IPS DF 6.9 (cell line): ENCODE measurements at regions not wholly inside any gene's neighbourhood (a gene's known extent, or its start where the extent isn't known, plus 50 kb on each side); places are given as distances from the start of the nearest gene placed in this dataset.

Source experiments
- DNase-seq: peaks from one replicate; pipeline ENCODE4 v3.0.0-alpha.2; 2013; ENCODE audit warnings: low read depth, low spot score
- H3K27ac ChIP-seq: one replicate; pipeline ENCODE4 v1.5.1; 2013; ENCODE audit warnings: low read length, control low read depth
- H3K27me3 ChIP-seq: 2 replicates; pipeline ENCODE4 v1.6.1; 2013; ENCODE audit warnings: mild to moderate bottlenecking, low read length; ENCODE audit not compliant: control insufficient read depth, insufficient read depth
- H3K36me3 ChIP-seq: 2 replicates; pipeline ENCODE4 v1.6.1; 2013; ENCODE audit warnings: low read length; ENCODE audit not compliant: control insufficient read depth, insufficient read depth
- H3K4me1 ChIP-seq: 2 replicates; pipeline ENCODE4 v1.6.1; 2013; ENCODE audit warnings: low read length; ENCODE audit not compliant: control insufficient read depth, insufficient read depth
- H3K4me3 ChIP-seq: 2 replicates; pipeline ENCODE4 v1.5.1; 2013; ENCODE audit warnings: mild to moderate bottlenecking, low read length
- H3K9me3 ChIP-seq: 2 replicates; pipeline ENCODE4 v1.6.1; 2013; ENCODE audit warnings: low read length, inconsistent platforms; ENCODE audit not compliant: control insufficient read depth, insufficient read depth
- WGBS: extraction: QIAGEN DNeasy Blood & Tissue Kit; methylation state at CpG from one replicate; pipeline ENCODE4 v1.1.7; 2013; ENCODE audit warnings: mixed read lengths, missing lambda C conversion rate; ENCODE audit not compliant: insufficient read length, insufficient coverage; 5-methylcytosine and 5-hydroxymethylcytosine counted together

DNA sequence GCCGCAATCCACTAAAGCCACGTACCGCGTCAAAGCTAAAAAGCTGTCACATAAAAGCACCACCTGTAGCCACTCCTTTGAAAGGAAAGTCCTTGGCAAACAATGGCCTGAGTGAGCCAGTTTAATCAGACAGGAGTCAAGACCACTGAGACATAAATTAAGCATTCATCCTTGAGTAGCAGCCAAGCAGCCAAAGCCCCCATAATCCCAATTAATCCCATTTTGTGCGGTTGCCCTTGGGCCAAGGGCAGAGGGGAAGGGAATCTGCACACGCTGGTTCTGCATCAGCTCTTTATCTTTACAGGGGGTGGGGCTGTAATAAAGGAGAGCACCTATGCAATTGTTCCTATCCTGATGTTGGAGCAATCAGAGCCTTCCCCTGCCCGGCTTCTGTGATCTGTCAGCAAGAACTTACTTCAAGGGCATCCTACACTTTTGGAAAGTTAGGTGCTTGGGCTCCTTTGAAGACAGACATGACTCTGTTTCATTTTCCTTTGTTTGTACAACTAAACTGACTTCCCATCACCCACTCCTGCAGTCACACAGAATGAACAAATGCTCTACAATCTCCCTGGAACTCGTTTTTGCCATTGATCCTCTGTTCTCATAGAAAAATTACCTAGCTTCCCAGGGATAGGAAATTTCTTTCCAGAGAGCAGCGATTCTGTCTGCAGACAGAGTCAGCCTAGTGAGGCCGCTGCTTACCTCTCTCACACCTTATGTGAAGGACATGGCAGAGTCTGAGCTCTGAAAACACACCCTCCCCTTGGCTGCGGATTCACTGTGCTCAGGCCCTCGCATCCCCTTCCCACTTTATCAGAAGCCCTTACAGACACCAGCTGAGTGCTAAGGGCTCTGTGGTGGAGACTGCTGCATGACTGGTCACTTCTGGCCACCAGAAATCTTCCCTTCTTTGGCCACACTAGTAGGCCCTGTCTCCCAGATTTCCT, 116.2 kb upstream of the TBCA start:
- no peaks in the 10 kb centered on the region for H3K4me1 ChIP-seq
- H3K27me3 ChIP-seq, result no peaks in the 10 kb centered on the region
- no peak overlapping the region for H3K27ac ChIP-seq
- no peaks in the 10 kb centered on the region for H3K36me3 ChIP-seq
- no CpG with 5 or more reads among the region's 12 CpGs for WGBS
- no peak for DNase-seq
- no peaks in the 10 kb centered on the region for H3K9me3 ChIP-seq
- no peak overlapping the region for H3K4me3 ChIP-seq

DNA sequence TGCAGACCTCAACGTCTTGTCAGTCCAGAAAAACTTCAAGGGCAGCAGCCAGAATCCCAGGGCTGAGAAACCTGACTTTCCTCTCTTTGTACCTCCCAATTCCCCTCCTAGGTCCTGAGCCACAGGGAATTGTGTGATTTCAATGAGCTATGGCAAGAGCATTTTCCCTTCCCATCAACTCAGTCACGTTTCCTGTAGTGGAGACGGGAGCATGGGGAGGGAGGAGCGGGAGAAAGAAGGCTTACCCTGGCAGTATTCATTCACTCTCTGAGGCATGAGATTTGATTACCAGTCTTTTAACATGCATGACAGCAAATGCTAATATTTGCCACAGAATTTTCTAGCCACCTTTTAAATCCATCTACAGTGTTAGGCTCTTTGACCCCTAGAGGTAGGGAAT, 109.4 kb upstream of the TBCA start:
- no peak for DNase-seq
- WGBS, result no CpG with 5 or more reads among the region's 4 CpGs
- no peaks in the 10 kb centered on the region for H3K27me3 ChIP-seq

GRCh38 chr5:77882670-77883257, 106.6 kb upstream of the TBCA start:
- Histone ChIP-seq H3K36me3 (no peaks in the 10 kb centered on the region), H3K9me3 (no peaks in the 10 kb centered on the region), H3K27me3 (no peaks in the 10 kb centered on the region), H3K4me1 (no peaks in the 10 kb centered on the region), H3K4me3 (no peak overlapping the region), H3K27ac (no peak overlapping the region)
- DNase-seq, result no peak
- no CpG with 5 or more reads among the region's 6 CpGs for WGBS

More for the DNA sequence above, 109.4 kb upstream of the TBCA start:
- no peaks in the 10 kb centered on the region for H3K4me1 ChIP-seq
- no peaks in the 10 kb centered on the region for H3K36me3 ChIP-seq
- H3K9me3 ChIP-seq, result no peaks in the 10 kb centered on the region
- no peak overlapping the region for H3K27ac ChIP-seq
- H3K4me3 ChIP-seq, result no peak overlapping the region

- Histone ChIP-seq H3K36me3 (no peaks in the 10 kb centered on the region), H3K9me3 (no peaks in the 10 kb centered on the region), H3K27me3 (no peaks in the 10 kb centered on the region), H3K4me1 (no peaks in the 10 kb centered on the region), H3K4me3 (no peak overlapping the region), H3K27ac (no peak overlapping the region)
- no peak for DNase-seq
- no CpG with 5 or more reads among the region's 7 CpGs for WGBS
Measured at GRCh38 chr5:77881528-77881927, 105.4 kb upstream of the TBCA start.

- Histone ChIP-seq H3K27me3 (no peaks in the 10 kb centered on the region), H3K9me3 (no peaks in the 10 kb centered on the region), H3K27ac (no peak overlapping the region), H3K4me1 (no peaks in the 10 kb centered on the region), H3K36me3 (no peaks in the 10 kb centered on the region), H3K4me3 (no peak overlapping the region)
- DNase-seq, result no peak
- WGBS, result no CpG with 5 or more reads among the region's 11 CpGs
Measured at GRCh38 chr5:77877516-77878355, 101.6 kb upstream of the TBCA start.

- Histone ChIP-seq H3K27ac (no peak overlapping the region), H3K4me3 (no peak overlapping the region), H3K36me3 (no peaks in the 10 kb centered on the region), H3K9me3 (no peaks in the 10 kb centered on the region), H3K4me1 (no peaks in the 10 kb centered on the region), H3K27me3 (no peaks in the 10 kb centered on the region)
- DNase-seq, result no peak
- no CpG with 5 or more reads among the region's 8 CpGs for WGBS
Measured at GRCh38 chr5:77876862-77877502, 100.8 kb upstream of the TBCA start.

DNA sequence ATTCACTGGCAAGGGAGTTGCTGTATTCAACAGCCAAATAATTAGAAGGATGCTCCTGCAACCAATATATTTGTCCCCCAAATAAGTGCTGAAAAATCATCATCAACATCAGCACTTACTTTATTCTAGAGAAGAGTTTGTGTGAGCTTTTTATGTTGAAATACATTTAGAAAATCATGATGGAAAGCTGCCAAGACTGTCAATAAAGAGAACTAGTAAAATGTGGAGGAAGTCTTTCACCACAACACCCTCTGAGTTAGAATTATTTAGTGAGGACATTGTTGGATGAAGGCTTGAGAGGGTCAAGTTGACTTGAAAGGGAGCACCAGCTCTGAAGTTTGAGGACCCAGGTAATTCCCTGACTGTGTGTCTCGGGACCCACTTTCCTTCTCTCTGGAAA, 100.2 kb upstream of the TBCA start:
- no peak overlapping the region for H3K4me3 ChIP-seq
- no peaks in the 10 kb centered on the region for H3K4me1 ChIP-seq
- no peaks in the 10 kb centered on the region for H3K9me3 ChIP-seq
- DNase-seq, result no peak
- H3K36me3 ChIP-seq, result no peaks in the 10 kb centered on the region
- H3K27me3 ChIP-seq, result no peaks in the 10 kb centered on the region
- no CpG with 5 or more reads among the region's 1 CpG for WGBS
- H3K27ac ChIP-seq, result no peak overlapping the region

- no peak overlapping the region for H3K27ac ChIP-seq
- H3K4me1 ChIP-seq, result no peaks in the 10 kb centered on the region
- H3K27me3 ChIP-seq, result no peaks in the 10 kb centered on the region
- no peaks in the 10 kb centered on the region for H3K36me3 ChIP-seq
- no CpG with 5 or more reads among the region's 6 CpGs for WGBS
- H3K4me3 ChIP-seq, result no peak overlapping the region
- H3K9me3 ChIP-seq, result no peaks in the 10 kb centered on the region
- DNase-seq, result no peak
Measured at GRCh38 chr5:77874691-77875090, 98.6 kb upstream of the TBCA start.

GRCh38 chr5:77873239-77873638, 97.1 kb upstream of the TBCA start:
- no peak for DNase-seq
- Histone ChIP-seq H3K27me3 (no peaks in the 10 kb centered on the region), H3K4me3 (no peak overlapping the region), H3K4me1 (no peaks in the 10 kb centered on the region), H3K36me3 (no peaks in the 10 kb centered on the region), H3K9me3 (no peaks in the 10 kb centered on the region), H3K27ac (no peak overlapping the region)

DNA sequence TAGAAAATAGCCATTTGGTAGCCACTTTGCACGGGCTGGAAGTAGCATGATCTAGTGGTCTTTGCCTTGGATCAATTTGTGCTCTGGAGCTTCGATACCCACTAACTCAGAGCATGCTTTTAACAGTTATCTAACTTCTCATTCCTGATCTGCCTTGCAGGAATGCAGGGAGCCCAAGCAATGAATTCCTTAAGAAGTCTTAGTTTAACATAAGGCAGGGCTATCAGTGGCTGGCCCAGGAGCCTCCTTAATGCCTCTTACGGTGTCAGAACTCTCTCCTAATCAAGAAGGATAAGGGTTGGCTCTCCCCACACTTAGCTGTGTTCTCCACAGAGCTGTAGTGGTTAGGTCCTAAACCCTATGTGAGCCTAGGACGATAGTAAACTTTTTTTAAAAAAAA, 95.8 kb upstream of the TBCA start:
- WGBS, result no CpG with 5 or more reads among the region's 4 CpGs
- H3K27ac ChIP-seq, result no peak overlapping the region
- H3K4me3 ChIP-seq, result no peak overlapping the region
- no peaks in the 10 kb centered on the region for H3K4me1 ChIP-seq
- DNase-seq, result no peak
- H3K9me3 ChIP-seq, result no peaks in the 10 kb centered on the region
- no peaks in the 10 kb centered on the region for H3K36me3 ChIP-seq
- no peaks in the 10 kb centered on the region for H3K27me3 ChIP-seq
